ENCODE measurements at regions not wholly inside any gene's neighbourhood (a gene's known extent, or its start where the extent isn't known, plus 50 kb on each side); places are given as distances from the start of the nearest gene placed in this dataset.

DNA sequence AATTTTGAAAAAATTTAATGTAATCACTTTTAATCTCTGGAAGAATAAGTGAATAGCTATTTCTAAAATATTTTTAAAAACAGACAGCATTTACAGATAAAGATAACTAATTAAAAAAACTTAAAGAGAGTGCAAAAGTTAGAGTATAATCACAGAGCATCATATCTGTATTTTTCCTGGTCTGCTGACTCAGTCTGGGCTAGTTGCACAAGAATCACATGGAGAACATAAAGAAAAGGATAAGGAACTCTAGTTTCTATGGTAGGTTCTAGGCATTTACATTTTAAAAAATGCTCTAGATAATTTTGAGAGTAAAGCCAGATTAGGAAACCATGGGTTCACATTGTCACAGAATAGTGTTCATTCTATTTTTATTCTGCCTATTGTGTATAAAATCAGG, 347.4 kb downstream of the PSAT1 start:
- no peak overlapping the region for H3K27ac Mint-ChIP-seq (ENCODE audit: unreplicated experiment)
- no peaks in the 10 kb centered on the region for H3K9me3 Mint-ChIP-seq (ENCODE audit: unreplicated experiment)
- H3K27me3 Mint-ChIP-seq (ENCODE audit: unreplicated experiment) = no peaks in the 10 kb centered on the region
- TF ChIP-seq, protein P1, sequence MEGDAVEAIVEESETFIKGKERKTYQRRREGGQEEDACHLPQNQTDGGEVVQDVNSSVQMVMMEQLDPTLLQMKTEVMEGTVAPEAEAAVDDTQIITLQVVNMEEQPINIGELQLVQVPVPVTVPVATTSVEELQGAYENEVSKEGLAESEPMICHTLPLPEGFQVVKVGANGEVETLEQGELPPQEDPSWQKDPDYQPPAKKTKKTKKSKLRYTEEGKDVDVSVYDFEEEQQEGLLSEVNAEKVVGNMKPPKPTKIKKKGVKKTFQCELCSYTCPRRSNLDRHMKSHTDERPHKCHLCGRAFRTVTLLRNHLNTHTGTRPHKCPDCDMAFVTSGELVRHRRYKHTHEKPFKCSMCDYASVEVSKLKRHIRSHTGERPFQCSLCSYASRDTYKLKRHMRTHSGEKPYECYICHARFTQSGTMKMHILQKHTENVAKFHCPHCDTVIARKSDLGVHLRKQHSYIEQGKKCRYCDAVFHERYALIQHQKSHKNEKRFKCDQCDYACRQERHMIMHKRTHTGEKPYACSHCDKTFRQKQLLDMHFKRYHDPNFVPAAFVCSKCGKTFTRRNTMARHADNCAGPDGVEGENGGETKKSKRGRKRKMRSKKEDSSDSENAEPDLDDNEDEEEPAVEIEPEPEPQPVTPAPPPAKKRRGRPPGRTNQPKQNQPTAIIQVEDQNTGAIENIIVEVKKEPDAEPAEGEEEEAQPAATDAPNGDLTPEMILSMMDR (IDR thresholded peaks at IDR 0.05; ENCODE audit: unreplicated experiment) = no peak
- H3K4me3 Mint-ChIP-seq (ENCODE audit: unreplicated experiment) = no peak overlapping the region
- no peak for DNase-seq (ENCODE audit: low spot score)
- no peaks in the 10 kb centered on the region for H3K36me3 Mint-ChIP-seq (ENCODE audit: low read depth, unreplicated experiment)
- H3K4me1 Mint-ChIP-seq (ENCODE audit: unreplicated experiment) = no peaks in the 10 kb centered on the region

DNA sequence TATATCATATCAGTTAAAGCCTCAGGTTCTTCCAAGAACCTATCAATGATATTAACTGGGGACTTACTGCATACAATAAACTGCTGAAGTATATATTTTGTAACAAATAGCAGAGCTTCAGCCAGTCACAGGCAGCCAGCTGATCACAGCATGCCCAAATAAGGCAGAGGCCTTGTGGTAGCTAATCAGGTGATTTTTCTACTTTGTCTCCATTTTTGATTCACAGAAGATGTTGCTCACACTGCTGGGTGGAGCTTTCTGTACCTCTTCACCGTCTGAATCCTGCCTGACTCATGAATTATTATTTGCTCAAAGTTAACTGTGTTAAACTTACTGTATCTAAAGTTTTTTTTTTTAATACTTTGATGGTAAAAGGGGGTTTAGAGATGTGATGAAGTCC, 357.4 kb downstream of the PSAT1 start:
- TF ChIP-seq, protein P1 (IDR thresholded peaks at IDR 0.05; ENCODE audit: unreplicated experiment) = no peak

DNA sequence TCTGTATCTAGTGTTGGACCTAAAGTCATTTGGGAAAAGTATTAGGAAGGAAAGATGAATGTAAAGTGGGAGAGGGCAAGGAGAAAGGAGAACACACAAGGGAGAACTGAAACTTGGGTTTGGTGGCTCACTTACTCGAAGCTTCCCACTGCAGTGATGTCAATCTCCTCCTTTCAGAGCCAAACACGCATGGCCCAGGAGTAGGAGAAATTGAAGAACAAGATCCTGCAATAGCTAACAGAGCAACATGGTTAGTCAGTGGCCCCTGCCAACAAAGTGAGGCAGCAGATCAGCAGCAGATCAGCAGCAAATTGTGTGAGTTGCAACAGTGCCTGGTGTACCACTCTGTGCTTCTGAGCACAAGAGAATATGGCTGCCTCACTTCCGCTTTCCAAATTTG, 366.4 kb downstream of the PSAT1 start:
- TF ChIP-seq, protein P1 (IDR thresholded peaks at IDR 0.05; ENCODE audit: unreplicated experiment) = no peak
- Mint-ChIP-seq H3K9me3 (ENCODE audit: unreplicated experiment) (no peaks in the 10 kb centered on the region), H3K36me3 (ENCODE audit: low read depth, unreplicated experiment) (no peaks in the 10 kb centered on the region)

More for the DNA sequence above, 357.4 kb downstream of the PSAT1 start:
- Mint-ChIP-seq H3K4me3 (ENCODE audit: unreplicated experiment) (no peak overlapping the region), H3K36me3 (ENCODE audit: low read depth, unreplicated experiment) (no peaks in the 10 kb centered on the region), H3K27ac (ENCODE audit: unreplicated experiment) (no peak overlapping the region), H3K27me3 (ENCODE audit: unreplicated experiment) (no peaks in the 10 kb centered on the region), H3K9me3 (ENCODE audit: unreplicated experiment) (no peaks in the 10 kb centered on the region), H3K4me1 (ENCODE audit: unreplicated experiment) (peaks cover 3% of the 10 kb centered on the region)
- no peak for DNase-seq (ENCODE audit: low spot score)

DNA sequence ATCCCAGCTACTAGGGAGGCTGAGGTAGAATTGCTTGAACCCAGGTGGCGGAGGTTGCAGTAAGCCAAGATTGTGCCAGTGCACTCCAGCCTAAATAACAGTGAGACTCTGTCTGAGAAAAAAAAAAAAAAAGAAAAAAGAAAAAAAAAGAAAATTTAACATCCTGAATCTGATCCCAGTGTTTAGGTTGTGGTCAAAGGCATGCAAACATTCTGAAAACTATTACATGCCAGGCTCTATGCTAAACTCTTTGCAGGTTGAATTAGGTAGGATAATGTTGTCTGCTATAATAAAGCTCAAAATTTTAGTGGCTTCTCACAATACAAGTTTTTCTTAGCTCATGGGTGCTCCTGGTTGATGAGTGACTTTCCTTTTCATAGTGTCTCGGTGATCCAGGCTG, 367.4 kb downstream of the PSAT1 start:
- H3K36me3 Mint-ChIP-seq (ENCODE audit: low read depth, unreplicated experiment) = no peaks in the 10 kb centered on the region
- no peak overlapping the region for H3K4me3 Mint-ChIP-seq (ENCODE audit: unreplicated experiment)
- H3K9me3 Mint-ChIP-seq (ENCODE audit: unreplicated experiment) = no peaks in the 10 kb centered on the region
- TF ChIP-seq, protein P1 (IDR thresholded peaks at IDR 0.05; ENCODE audit: unreplicated experiment) = no peak
- DNase-seq (ENCODE audit: low spot score) = no peak
- no peak overlapping the region for H3K27ac Mint-ChIP-seq (ENCODE audit: unreplicated experiment)
- no peaks in the 10 kb centered on the region for H3K4me1 Mint-ChIP-seq (ENCODE audit: unreplicated experiment)
- no peaks in the 10 kb centered on the region for H3K27me3 Mint-ChIP-seq (ENCODE audit: unreplicated experiment)

More for the DNA sequence above, 366.4 kb downstream of the PSAT1 start:
- DNase-seq (ENCODE audit: low spot score) = no peak
- H3K4me1 Mint-ChIP-seq (ENCODE audit: unreplicated experiment) = no peaks in the 10 kb centered on the region
- no peak overlapping the region for H3K27ac Mint-ChIP-seq (ENCODE audit: unreplicated experiment)
- no peaks in the 10 kb centered on the region for H3K27me3 Mint-ChIP-seq (ENCODE audit: unreplicated experiment)
- H3K4me3 Mint-ChIP-seq (ENCODE audit: unreplicated experiment) = no peak overlapping the region

DNA sequence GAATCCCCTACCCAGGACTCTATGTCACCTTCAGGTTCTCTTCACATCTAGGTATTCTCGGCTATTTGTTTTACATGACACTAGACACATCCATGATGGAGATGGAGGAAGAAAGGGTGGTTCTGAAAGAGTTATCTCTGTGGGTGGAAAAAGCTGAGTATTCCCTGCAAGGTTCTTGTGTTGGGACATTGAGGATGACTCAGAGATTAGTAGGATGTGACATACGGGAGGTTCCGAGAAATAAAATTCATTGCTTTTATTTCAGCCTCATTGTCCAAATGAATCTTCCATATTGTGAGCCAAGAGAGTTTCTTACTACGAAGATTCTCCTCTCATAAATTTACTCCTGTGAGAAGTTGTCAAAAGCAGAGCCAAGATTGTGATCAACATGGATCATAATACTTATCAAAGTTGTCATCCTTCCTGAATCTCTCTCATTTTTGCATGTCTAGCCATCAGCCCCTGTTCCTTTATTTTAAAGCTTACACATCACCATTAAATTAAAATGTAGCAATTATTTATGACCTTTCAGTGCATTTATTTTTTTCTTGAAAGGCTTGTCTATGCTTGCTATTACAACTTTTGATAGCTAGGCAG, 370.0 kb downstream of the PSAT1 start:
- Mint-ChIP-seq H3K36me3 (ENCODE audit: low read depth, unreplicated experiment) (no peaks in the 10 kb centered on the region), H3K27me3 (ENCODE audit: unreplicated experiment) (no peaks in the 10 kb centered on the region), H3K27ac (ENCODE audit: unreplicated experiment) (no peak overlapping the region), H3K9me3 (ENCODE audit: unreplicated experiment) (no peaks in the 10 kb centered on the region), H3K4me1 (ENCODE audit: unreplicated experiment) (peaks cover 5% of the 10 kb centered on the region), H3K4me3 (ENCODE audit: unreplicated experiment) (no peak overlapping the region)
- TF ChIP-seq, protein P1 (IDR thresholded peaks at IDR 0.05; ENCODE audit: unreplicated experiment) = no peak
- DNase-seq (ENCODE audit: low spot score) = no peak
